Upper lobe of left lung (tissue), 4 donors: ENCODE measurements at regions not wholly inside any gene's neighbourhood (a gene's known extent, or its start where the extent isn't known, plus 50 kb on each side); places are given as distances from the start of the nearest gene placed in this dataset.

Source experiments
- CTCF ChIP-seq, 6 experiments: fragments of 450-650 bp in 4 of 6; fragments of 200-600 bp in 2 of 6; sonication (generic) in 2 of 6; IDR thresholded peaks; one replicate each; pipeline ENCODE4 v1.5.1; 2016 to 2019; ENCODE audit warnings: antibody characterized with exemption in 6 of 6
- POLR2A ChIP-seq, 4 donors: fragments of 450-650 bp; IDR thresholded peaks; one replicate each; pipeline ENCODE4 v1.5.1; 2016 to 2017; ENCODE audit warnings: antibody characterized with exemption in 4 of 4, mild to moderate bottlenecking in 2 of 4

GRCh38 chr10:118403967-118404366, 61.8 kb upstream of the FAM204A start:
- TF ChIP-seq CTCF (IDR thresholded peaks at IDR 0.05) (no peak), POLR2A (IDR thresholded peaks at IDR 0.05) (no peak)
